B cell (primary cell): ENCODE measurements at regions not wholly inside any gene's neighbourhood (a gene's known extent, or its start where the extent isn't known, plus 50 kb on each side); places are given as distances from the start of the nearest gene placed in this dataset.

Source experiments
- ATAC-seq: fragments of 200-7000 bp; cut with Tn5 transposase; one replicate; pipeline ENCODE4 v1.10.0; 2021; ENCODE audit warnings: low read depth, mild to moderate bottlenecking, moderate number of reproducible peaks, moderate library complexity
- CTCF ChIA-PET: fragments of 350-600 bp; sonication (Branson Sonifier 250); formaldehyde crosslinking; loops from one replicate; lab custom pipeline; 2021; ENCODE audit warnings: antibody characterized with exemption, inconsistent platforms; lab: Charles Lee
- POLR2A ChIA-PET: fragments of 350-600 bp; sonication (Branson Sonifier 250); formaldehyde crosslinking; loops from one replicate; lab custom pipeline; 2021; ENCODE audit warnings: antibody characterized with exemption; lab: Charles Lee
- DNase-seq: peaks from one replicate; pipeline ENCODE4 v3.0.0; 2013
- H2AFZ ChIP-seq: 2 replicates; pipeline ENCODE4 v1.6.1; 2012; ENCODE audit warnings: mild to moderate bottlenecking, low read depth, low read length; ENCODE audit not compliant: insufficient read depth, poor library complexity, severe bottlenecking
- H3K27ac ChIP-seq, 2 donors: 1 replicate in 1 of 2; 2 replicates in 1 of 2; pipeline ENCODE4 v1.5.1; 2012 to 2013; ENCODE audit warnings: low read length in 2 of 2, mild to moderate bottlenecking in 2 of 2, moderate library complexity in 1 of 2
- H3K27me3 ChIP-seq, 4 experiments: fragments of 200-600 bp in 1 of 4; sonication (generic) in 1 of 4; replicated peaks in 1 of 4; 1 replicate in 2 of 4; 2 replicates in 2 of 4; pipeline versions ENCODE4 v1.6.1 to v1.7.0; 2013 to 2016; ENCODE audit warnings: low read length in 3 of 4, mild to moderate bottlenecking in 2 of 4, mixed read lengths in 1 of 4, moderate library complexity in 1 of 4; ENCODE audit not compliant: insufficient read depth in 4 of 4, control insufficient read depth in 3 of 4; ENCODE audit errors: control extremely low read depth in 1 of 4
- H3K36me3 ChIP-seq, 2 experiments: replicated peaks in 1 of 2; 1 replicate in 1 of 2; 2 replicates in 1 of 2; pipeline versions ENCODE4 v1.6.1 to v1.7.1; 2013; ENCODE audit warnings: low read length in 1 of 2; ENCODE audit not compliant: insufficient read depth in 2 of 2, control insufficient read depth in 1 of 2; ENCODE audit errors: control extremely low read depth in 1 of 2, extremely low read depth in 1 of 2
- H3K4me1 ChIP-seq, 2 donors: fragments of 200-600 bp in 1 of 2; sonication (generic) in 1 of 2; 1 replicate in 1 of 2; 2 replicates in 1 of 2; pipeline versions ENCODE4 v1.5.1 to v1.6.1; 2013 to 2017; ENCODE audit warnings: low read length in 2 of 2; ENCODE audit not compliant: control insufficient read depth in 2 of 2, insufficient read depth in 2 of 2
- H3K4me2 ChIP-seq: replicated peaks from 2 replicates; pipeline ENCODE3; 2012; ENCODE audit warnings: mild to moderate bottlenecking, low read depth, low read length; ENCODE audit not compliant: poor library complexity, severe bottlenecking
- H3K4me3 ChIP-seq, 5 experiments: fragments of 200-600 bp in 1 of 5; sonication (generic) in 1 of 5; 1 replicate in 3 of 5; 2 replicates in 2 of 5; pipeline versions ENCODE4 v1.5.1 to v1.7.0; 2011 to 2016; ENCODE audit warnings: low read length in 4 of 5, mild to moderate bottlenecking in 4 of 5, low read depth in 2 of 5, control low read depth in 1 of 5, moderate library complexity in 1 of 5; ENCODE audit not compliant: insufficient read depth in 1 of 5; ENCODE audit errors: control extremely low read depth in 1 of 5, extremely low read depth in 1 of 5
- H3K79me2 ChIP-seq: fragments of 200-600 bp; sonication (generic); one replicate; pipeline ENCODE4 v1.6.0; 2016; ENCODE audit warnings: low read length; ENCODE audit not compliant: control insufficient read depth, insufficient read depth
- H3K9ac ChIP-seq: fragments of 200-600 bp; sonication (generic); 2 replicates; pipeline ENCODE4 v1.6.1; 2017; ENCODE audit warnings: mild to moderate bottlenecking, low read length, moderate library complexity
- H3K9me3 ChIP-seq, 3 donors: one replicate each; pipeline versions ENCODE4 v1.6.1 to v1.7.1; 2013; ENCODE audit warnings: low read length in 2 of 3; ENCODE audit not compliant: control insufficient read depth in 2 of 3, insufficient read depth in 1 of 3; ENCODE audit errors: control extremely low read depth in 1 of 3
- H4K20me1 ChIP-seq: 2 replicates; pipeline ENCODE4 v1.6.0; 2012; ENCODE audit warnings: mild to moderate bottlenecking, low read length; ENCODE audit not compliant: insufficient read depth, control insufficient read depth, poor library complexity, severe bottlenecking
- H3K27ac Mint-ChIP-seq: one replicate; pipeline ENCODE4 v1.8.0; 2021; ENCODE audit warnings: mixed read lengths
- H3K27me3 Mint-ChIP-seq: one replicate; pipeline ENCODE4 v1.8.0; 2021; ENCODE audit warnings: mixed read lengths
- H3K4me1 Mint-ChIP-seq: one replicate; pipeline ENCODE4 v1.8.0; 2021; ENCODE audit warnings: mixed read lengths
- H3K4me3 Mint-ChIP-seq: one replicate; pipeline ENCODE4 v1.8.0; 2021; ENCODE audit warnings: mixed read lengths
- H3K9me3 Mint-ChIP-seq: one replicate; pipeline ENCODE4 v1.8.0; 2022; ENCODE audit warnings: mixed read lengths; ENCODE audit not compliant: insufficient read depth
- EZH2 ChIP-seq: IDR thresholded peaks from 2 replicates; pipeline ENCODE4 v1.6.1; 2012; ENCODE audit warnings: borderline replicate concordance, low read depth, mild to moderate bottlenecking, moderate library complexity, low read length; ENCODE audit not compliant: insufficient read depth, poor library complexity, severe bottlenecking
- WGBS: methylation state at CpG from one replicate; pipeline ENCODE4 v1.1.5; 2013; ENCODE audit warnings: missing lambda C conversion rate; ENCODE audit not compliant: insufficient coverage; 5-methylcytosine and 5-hydroxymethylcytosine counted together
- intact Hi-C: fragments of 100-400 bp; cut with micrococcal nuclease; formaldehyde crosslinking; loops from one replicate; pipeline ENCODE4 v1.10.0; 2022
- TF ChIP-seq, protein P1 (sequence below): fragments of 200-600 bp; IDR thresholded peaks from one replicate; pipeline ENCODE4 v1.8.0; 2022; ENCODE audit warnings: antibody characterized with exemption, mild to moderate bottlenecking

DNA sequence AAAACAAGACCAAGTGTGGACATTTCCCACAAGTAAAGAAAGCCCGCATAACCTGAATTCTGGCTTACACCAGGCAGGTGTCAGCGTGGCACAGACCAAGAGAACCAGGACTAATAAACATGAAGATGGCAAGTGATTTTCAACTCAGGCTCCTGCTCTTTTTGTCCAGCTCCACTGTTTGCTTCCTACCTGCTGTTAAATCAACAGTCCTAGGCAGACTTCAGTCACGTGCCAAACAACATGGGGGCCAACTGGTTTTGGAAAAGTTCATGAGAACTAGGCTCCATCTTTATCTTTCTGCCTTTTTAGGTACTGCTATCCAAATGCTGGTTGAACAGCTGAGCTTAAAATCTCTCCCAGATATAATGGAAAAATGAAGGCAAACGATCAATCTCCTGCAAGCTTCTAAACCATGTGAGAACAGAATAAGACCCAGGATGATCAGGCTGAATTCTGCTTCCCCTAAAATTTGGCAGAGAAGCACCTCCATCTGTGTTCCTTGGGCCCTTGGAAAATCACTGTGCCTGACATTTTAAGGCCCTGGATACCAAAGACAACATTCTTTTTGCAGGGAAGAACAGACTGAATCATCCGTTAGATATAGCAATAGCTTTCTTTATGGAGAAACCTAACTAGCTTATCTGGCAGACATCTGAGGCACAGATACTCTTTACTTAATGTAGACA lies 215.6 kb upstream of the USP15 start:
- no peak overlapping the region for H3K27ac ChIP-seq
- H3K27ac Mint-ChIP-seq = no peak overlapping the region
- TF ChIP-seq, protein P1, sequence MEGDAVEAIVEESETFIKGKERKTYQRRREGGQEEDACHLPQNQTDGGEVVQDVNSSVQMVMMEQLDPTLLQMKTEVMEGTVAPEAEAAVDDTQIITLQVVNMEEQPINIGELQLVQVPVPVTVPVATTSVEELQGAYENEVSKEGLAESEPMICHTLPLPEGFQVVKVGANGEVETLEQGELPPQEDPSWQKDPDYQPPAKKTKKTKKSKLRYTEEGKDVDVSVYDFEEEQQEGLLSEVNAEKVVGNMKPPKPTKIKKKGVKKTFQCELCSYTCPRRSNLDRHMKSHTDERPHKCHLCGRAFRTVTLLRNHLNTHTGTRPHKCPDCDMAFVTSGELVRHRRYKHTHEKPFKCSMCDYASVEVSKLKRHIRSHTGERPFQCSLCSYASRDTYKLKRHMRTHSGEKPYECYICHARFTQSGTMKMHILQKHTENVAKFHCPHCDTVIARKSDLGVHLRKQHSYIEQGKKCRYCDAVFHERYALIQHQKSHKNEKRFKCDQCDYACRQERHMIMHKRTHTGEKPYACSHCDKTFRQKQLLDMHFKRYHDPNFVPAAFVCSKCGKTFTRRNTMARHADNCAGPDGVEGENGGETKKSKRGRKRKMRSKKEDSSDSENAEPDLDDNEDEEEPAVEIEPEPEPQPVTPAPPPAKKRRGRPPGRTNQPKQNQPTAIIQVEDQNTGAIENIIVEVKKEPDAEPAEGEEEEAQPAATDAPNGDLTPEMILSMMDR = no peak
- TF ChIP-seq EZH2 = no peak
- H3K79me2 ChIP-seq = no peaks in the 10 kb centered on the region
- H3K9ac ChIP-seq = no peak overlapping the region
- no peak overlapping the region for H3K4me3 Mint-ChIP-seq
- no peaks in the 10 kb centered on the region for H4K20me1 ChIP-seq
- DNase-seq = no peak
- H3K9me3 Mint-ChIP-seq = peaks cover 4% of the 10 kb centered on the region
- no peak overlapping the region for H3K4me3 ChIP-seq
- no peaks in the 10 kb centered on the region for H3K27me3 ChIP-seq
- H3K4me1 ChIP-seq = no peaks in the 10 kb centered on the region
- H3K36me3 ChIP-seq = no peaks in the 10 kb centered on the region
- no peak overlapping the region for H3K4me2 ChIP-seq
- intact Hi-C loops = no loop called here
- WGBS = 88% methylated on average over 5 of the region's 5 CpGs
- H3K4me1 Mint-ChIP-seq = no peaks in the 10 kb centered on the region
- no peak for ATAC-seq
- H3K27me3 Mint-ChIP-seq = no peaks in the 10 kb centered on the region
- peaks cover 0 to 1% (median 0%) of the 10 kb centered on the region in 3 donors for H3K9me3 ChIP-seq
- ChIA-PET POLR2A (no interaction called here), CTCF (no interaction called here)
- H2AFZ ChIP-seq = no peak overlapping the region

DNA sequence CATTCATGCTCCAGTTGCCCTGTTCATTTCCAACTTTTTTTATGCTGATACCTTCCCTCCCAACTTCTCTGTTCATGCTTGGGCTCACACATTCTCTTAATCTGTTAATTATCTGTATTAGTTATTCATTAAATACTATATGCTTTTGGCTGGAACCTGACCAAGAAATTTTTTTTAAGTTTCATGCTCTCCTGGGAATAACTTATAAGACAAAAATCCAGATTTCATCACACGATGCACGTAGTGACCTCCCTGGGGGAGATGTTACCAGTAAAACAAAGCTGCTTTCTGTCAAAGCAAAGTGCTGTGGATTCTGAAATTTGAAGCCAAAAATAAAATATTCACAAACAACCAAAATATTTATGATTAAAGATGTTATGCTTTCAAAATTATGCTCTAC lies 215.0 kb upstream of the USP15 start:
- ATAC-seq (no peak), DNase-seq (no peak)
- H3K27ac ChIP-seq = no peak overlapping the region
- no peak for TF ChIP-seq EZH2
- TF ChIP-seq, protein P1 = no peak
- no peak overlapping the region for H3K4me3 ChIP-seq
- no peak overlapping the region for H3K27ac Mint-ChIP-seq
- no peaks in the 10 kb centered on the region for H3K36me3 ChIP-seq
- H3K79me2 ChIP-seq = no peaks in the 10 kb centered on the region
- H3K9me3 ChIP-seq = peaks cover 0 to 1% (median 0%) of the 10 kb centered on the region in 3 donors
- no peak overlapping the region for H3K9ac ChIP-seq
- H2AFZ ChIP-seq = no peak overlapping the region
- ChIA-PET POLR2A (no interaction called here), CTCF (no interaction called here)
- no peaks in the 10 kb centered on the region for H3K4me1 Mint-ChIP-seq
- H3K9me3 Mint-ChIP-seq = peaks cover 4% of the 10 kb centered on the region
- H3K4me3 Mint-ChIP-seq = no peak overlapping the region
- WGBS = no CpG with 5 or more reads among the region's 2 CpGs
- intact Hi-C loops = no loop called here
- H3K27me3 Mint-ChIP-seq = no peaks in the 10 kb centered on the region
- no peaks in the 10 kb centered on the region for H3K27me3 ChIP-seq
- no peaks in the 10 kb centered on the region for H3K4me1 ChIP-seq
- no peaks in the 10 kb centered on the region for H4K20me1 ChIP-seq
- H3K4me2 ChIP-seq = no peak overlapping the region
